DOHH2 (cell line): ENCODE measurements at regions not wholly inside any gene's neighbourhood (a gene's known extent, or its start where the extent isn't known, plus 50 kb on each side); places are given as distances from the start of the nearest gene placed in this dataset.

ENCODE experiments used
- H3F3A ChIP-seq: fragments of 200-600 bp; sonication (generic), shearing (Covaris generic); 2 replicates; pipeline ENCODE4 v1.6.0; 2016; ENCODE audit warnings: antibody characterized with exemption, mild to moderate bottlenecking; ENCODE audit not compliant: control insufficient read depth, insufficient read depth
- H3K27ac ChIP-seq: fragments of 200-600 bp; sonication (generic); 2 replicates; pipeline ENCODE4 v1.5.1; 2014; ENCODE audit warnings: low read depth, mild to moderate bottlenecking, low read length, moderate library complexity
- H3K27me3 ChIP-seq: fragments of 200-600 bp; sonication (generic); 2 replicates; pipeline ENCODE4 v1.6.1; 2014; ENCODE audit warnings: mild to moderate bottlenecking, low read length, mixed read lengths; ENCODE audit not compliant: control insufficient read depth
- H3K36me3 ChIP-seq: fragments of 200-600 bp; sonication (generic); 2 replicates; pipeline ENCODE4 v1.6.1; 2014; ENCODE audit warnings: mild to moderate bottlenecking, low read length, moderate library complexity, mixed read lengths; ENCODE audit not compliant: control insufficient read depth
- H3K4me1 ChIP-seq: fragments of 200-600 bp; sonication (generic); 2 replicates; pipeline ENCODE4 v1.6.1; 2014; ENCODE audit warnings: mild to moderate bottlenecking, low read length, mixed read lengths; ENCODE audit not compliant: control insufficient read depth
- H3K4me2 ChIP-seq: fragments of 200-600 bp; sonication (generic); 2 replicates; pipeline ENCODE4 v1.6.0; 2014; ENCODE audit warnings: mild to moderate bottlenecking, low read length, moderate library complexity
- H3K4me3 ChIP-seq: fragments of 200-600 bp; sonication (generic); 2 replicates; pipeline ENCODE4 v1.5.1; 2014; ENCODE audit warnings: mild to moderate bottlenecking, low read length, mixed read lengths
- H3K79me2 ChIP-seq: fragments of 200-600 bp; sonication (generic); 2 replicates; pipeline ENCODE4 v1.6.1; 2014; ENCODE audit warnings: mild to moderate bottlenecking, low read length, mixed read lengths; ENCODE audit not compliant: control insufficient read depth
- H3K9me2 ChIP-seq: fragments of 200-600 bp; sonication (generic); replicated peaks from 2 replicates; pipeline ENCODE4 v1.6.1; 2014; ENCODE audit warnings: mild to moderate bottlenecking, low read length, mixed read lengths; ENCODE audit not compliant: control insufficient read depth
- H3K9me3 ChIP-seq: fragments of 200-600 bp; sonication (generic); 2 replicates; pipeline ENCODE4 v1.6.1; 2014; ENCODE audit warnings: antibody characterized with exemption, low read length, mixed read lengths; ENCODE audit not compliant: control insufficient read depth, insufficient read depth
- H4K20me1 ChIP-seq: fragments of 200-600 bp; sonication (generic); 2 replicates; pipeline ENCODE4 v1.6.0; 2014; ENCODE audit warnings: low read depth, mild to moderate bottlenecking, antibody characterized with exemption, low read length, moderate library complexity; ENCODE audit not compliant: control insufficient read depth, insufficient read depth
- CTCF ChIP-seq: fragments of 200-600 bp; sonication (generic); IDR thresholded peaks from one replicate; pipeline ENCODE4 v1.5.1; 2014; ENCODE audit warnings: antibody characterized with exemption, mild to moderate bottlenecking, low read depth, low read length; ENCODE audit not compliant: poor library complexity, severe bottlenecking
- EZH2phosphoT487 ChIP-seq: fragments of 200-600 bp; sonication (generic); IDR thresholded peaks from 2 replicates; pipeline ENCODE4 v1.6.1; 2017; ENCODE audit warnings: borderline replicate concordance, mild to moderate bottlenecking, antibody characterized with exemption, low read length, moderate library complexity, mixed read lengths

DNA sequence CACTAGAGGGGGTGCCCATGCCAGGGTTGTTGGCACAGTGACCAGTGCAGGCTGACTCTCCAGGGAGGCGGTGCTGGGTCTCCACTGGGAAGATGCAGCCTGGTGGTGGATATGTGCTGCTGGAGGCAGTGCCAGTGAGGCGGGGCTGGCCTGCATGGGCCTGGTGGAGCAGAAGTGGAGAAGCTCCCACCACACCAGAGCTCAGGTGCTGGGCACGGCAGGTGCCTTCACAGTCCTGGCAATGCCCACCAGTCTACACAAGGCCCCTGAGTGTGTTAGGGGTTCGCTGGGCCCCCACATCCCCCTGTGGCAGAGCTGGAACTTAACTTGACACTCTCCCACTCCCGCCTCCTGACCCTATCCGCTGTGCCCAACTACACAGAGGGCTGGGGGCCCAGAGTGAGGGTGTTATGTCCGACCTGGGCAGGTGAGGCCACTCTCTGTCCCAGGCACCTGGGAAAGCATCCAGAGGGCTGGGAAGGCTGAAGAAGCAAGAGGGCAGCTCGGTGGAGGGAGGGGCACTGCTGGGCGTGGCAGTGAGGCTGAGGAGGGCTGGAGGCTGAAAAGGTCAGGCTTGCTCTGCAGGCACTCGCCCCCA is 102.4 kb upstream of the B3GAT1 start:
- H3K79me2 ChIP-seq = no peaks in the 10 kb centered on the region
- H4K20me1 ChIP-seq = no peaks in the 10 kb centered on the region
- H3K27ac ChIP-seq = no peak overlapping the region

DNA sequence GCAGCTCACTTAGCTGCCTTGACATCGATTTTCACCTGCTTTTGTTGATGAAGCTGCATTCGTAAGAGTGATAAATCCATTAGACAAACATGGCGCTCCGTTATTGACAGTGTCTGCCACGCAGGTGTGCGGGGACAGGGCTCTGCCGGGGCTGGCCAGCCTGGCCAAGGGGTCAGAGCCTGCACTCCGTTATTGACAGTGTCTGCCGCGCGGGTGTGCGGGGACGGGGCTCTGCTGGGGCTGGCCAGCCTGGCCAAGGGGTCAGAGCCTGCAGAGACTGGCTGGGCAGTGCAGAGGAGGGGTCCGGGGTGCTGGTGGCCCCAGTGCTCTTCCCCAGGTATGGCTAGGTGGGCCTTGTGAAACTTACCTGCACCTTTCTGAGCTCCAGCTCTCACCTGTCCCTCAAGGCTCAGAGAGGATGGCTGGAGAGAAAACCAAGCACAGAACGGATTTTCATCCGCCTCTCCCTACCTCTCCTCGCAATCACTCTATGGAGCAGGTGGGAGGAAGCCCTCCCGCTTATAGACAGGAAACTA is 101.6 kb upstream of the B3GAT1 start:
- H3K4me3 ChIP-seq = no peak overlapping the region
- no peaks in the 10 kb centered on the region for H3K27me3 ChIP-seq
- no peaks in the 10 kb centered on the region for H4K20me1 ChIP-seq
- no peak overlapping the region for H3K27ac ChIP-seq
- no peaks in the 10 kb centered on the region for H3K36me3 ChIP-seq
- H3K9me3 ChIP-seq = no peaks in the 10 kb centered on the region
- no peak for TF ChIP-seq CTCF
- TF ChIP-seq EZH2phosphoT487 = no peak
- no peak overlapping the region for H3K4me2 ChIP-seq
- no peaks in the 10 kb centered on the region for H3K9me2 ChIP-seq
- H3K79me2 ChIP-seq = no peaks in the 10 kb centered on the region
- no peaks in the 10 kb centered on the region for H3F3A ChIP-seq
- no peaks in the 10 kb centered on the region for H3K4me1 ChIP-seq

More for the DNA sequence above, 102.4 kb upstream of the B3GAT1 start:
- no peaks in the 10 kb centered on the region for H3K36me3 ChIP-seq
- H3K9me2 ChIP-seq = no peaks in the 10 kb centered on the region
- no peaks in the 10 kb centered on the region for H3K4me1 ChIP-seq
- no peak overlapping the region for H3K4me3 ChIP-seq
- no peaks in the 10 kb centered on the region for H3K9me3 ChIP-seq
- H3K4me2 ChIP-seq = no peak overlapping the region
- no peak for TF ChIP-seq EZH2phosphoT487
- TF ChIP-seq CTCF = no peak
- no peaks in the 10 kb centered on the region for H3K27me3 ChIP-seq
- no peaks in the 10 kb centered on the region for H3F3A ChIP-seq

- Histone ChIP-seq H3K9me3 (no peaks in the 10 kb centered on the region), H3F3A (no peaks in the 10 kb centered on the region), H3K36me3 (no peaks in the 10 kb centered on the region), H3K9me2 (no peaks in the 10 kb centered on the region), H3K27ac (no peak overlapping the region), H3K4me1 (no peaks in the 10 kb centered on the region), H4K20me1 (no peaks in the 10 kb centered on the region), H3K79me2 (no peaks in the 10 kb centered on the region), H3K4me3 (no peak overlapping the region), H3K27me3 (no peaks in the 10 kb centered on the region), H3K4me2 (no peak overlapping the region)
- TF ChIP-seq EZH2phosphoT487 (no peak), CTCF (no peak)
These were observed 100.8 kb upstream of the B3GAT1 start for GRCh38 chr11:134512571-134513538.
